ENCODE measurements at regions not wholly inside any gene's neighbourhood (a gene's known extent, or its start where the extent isn't known, plus 50 kb on each side); places are given as distances from the start of the nearest gene placed in this dataset.

DNA sequence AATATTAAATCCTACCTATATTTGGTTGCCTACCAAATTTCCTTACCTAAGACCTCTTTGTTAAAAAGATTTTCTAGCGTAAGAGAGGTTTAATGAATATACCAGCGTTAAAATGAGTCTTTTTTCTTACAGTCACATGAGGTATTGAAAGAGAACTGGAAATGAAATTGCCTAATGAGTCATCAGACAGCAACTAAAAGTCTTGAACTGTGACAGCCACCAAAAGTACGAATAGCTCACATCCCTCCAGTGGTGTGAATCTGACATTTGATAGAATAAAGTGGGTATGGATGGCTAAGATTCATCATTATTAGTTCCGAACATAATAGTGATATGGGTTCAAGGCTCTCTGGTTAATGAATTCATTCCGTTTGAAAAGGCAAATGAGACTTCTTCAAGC lies 1297.3 kb downstream of the AACS start:
- Histone ChIP-seq H3K4me3 (no peak overlapping the region), H3K27ac (no peak overlapping the region), H3K36me3 (no peaks in the 10 kb centered on the region), H3K9me3 (replicated peaks) (peaks cover under 1% of the 10 kb centered on the region; the same call in 1 of the 2 replicates), H3K27me3 (replicated peaks) (no peaks in the 10 kb centered on the region), H3K4me1 (replicated peaks) (no peaks in the 10 kb centered on the region)
- no peak for DNase-seq (ENCODE audit: low read depth in 1 of 2, low spot score in 2 of 2)

DNA sequence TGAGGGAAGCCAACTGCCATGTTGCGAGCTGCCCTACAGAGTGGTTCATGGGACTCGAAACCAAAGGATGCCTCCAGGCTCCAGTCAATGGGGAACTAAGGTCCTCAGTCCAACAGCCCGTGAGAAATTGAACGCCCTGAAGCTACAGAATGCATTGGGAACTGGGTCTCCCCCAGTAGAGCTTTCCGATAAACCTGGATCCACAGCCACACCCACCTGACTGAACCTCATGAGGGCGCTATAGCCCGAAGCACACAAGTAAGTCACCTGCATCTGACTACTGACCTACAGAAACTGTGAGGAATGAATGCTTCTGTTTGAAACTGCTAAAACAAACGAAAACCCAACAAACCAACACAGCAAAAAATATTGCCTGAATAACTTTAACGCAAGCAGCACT lies 1297.7 kb downstream of the AACS start:
- Histone ChIP-seq H3K27ac (no peak overlapping the region), H3K36me3 (no peaks in the 10 kb centered on the region), H3K27me3 (replicated peaks) (no peaks in the 10 kb centered on the region), H3K4me3 (no peak overlapping the region), H3K9me3 (replicated peaks) (peaks cover 5% of the 10 kb centered on the region; the same call in 1 of the 2 replicates), H3K4me1 (replicated peaks) (no peaks in the 10 kb centered on the region)
- DNase-seq (ENCODE audit: low read depth in 1 of 2, low spot score in 2 of 2) = no peak

DNA sequence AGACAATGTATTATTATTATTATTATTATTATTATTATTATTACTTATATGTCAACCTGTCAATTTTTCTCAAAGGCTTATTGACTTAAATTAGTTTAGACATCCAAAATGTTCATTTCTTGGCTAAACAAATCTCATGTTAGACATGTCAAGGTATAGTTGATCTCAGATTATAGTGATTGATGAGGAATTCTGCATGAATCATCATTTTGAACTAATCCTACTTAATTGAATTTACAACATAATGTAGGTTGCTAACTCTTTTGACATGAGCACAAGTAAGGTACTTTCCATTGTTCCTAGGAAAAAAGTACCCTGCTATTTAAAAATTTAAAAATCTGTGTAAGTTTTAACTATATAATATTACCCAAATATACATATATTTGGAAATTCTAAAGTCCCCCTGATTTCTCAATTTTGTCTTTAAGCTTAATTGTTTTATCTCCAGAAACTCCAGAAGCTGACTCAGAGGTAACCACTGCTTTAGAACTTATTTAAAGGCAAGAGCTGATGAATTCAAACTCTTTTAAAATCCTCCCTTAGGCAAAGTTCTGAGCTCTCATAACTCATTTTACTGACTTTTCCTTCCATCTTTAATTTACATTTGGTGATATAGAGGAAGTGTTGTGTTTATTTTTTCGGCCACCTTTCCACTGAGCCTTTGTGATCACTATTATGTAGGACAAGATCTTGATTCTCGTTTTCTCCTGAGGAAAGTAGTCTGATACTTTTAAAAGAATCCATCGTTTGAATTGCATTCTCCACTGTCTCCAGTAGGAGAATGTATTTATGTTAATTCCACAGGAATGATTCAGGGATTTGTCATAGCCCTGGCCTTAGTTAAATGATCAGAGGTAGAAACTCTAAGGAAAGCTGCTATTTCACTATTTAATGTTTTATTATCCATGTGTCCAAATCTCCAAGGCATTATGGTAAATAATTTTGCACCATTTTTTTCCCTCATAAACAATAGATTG lies 1304.5 kb downstream of the AACS start:
- Histone ChIP-seq H3K27ac (no peak overlapping the region), H3K4me1 (replicated peaks) (no peaks in the 10 kb centered on the region)
- DNase-seq (ENCODE audit: low read depth in 1 of 2, low spot score in 2 of 2) = no peak

DNA sequence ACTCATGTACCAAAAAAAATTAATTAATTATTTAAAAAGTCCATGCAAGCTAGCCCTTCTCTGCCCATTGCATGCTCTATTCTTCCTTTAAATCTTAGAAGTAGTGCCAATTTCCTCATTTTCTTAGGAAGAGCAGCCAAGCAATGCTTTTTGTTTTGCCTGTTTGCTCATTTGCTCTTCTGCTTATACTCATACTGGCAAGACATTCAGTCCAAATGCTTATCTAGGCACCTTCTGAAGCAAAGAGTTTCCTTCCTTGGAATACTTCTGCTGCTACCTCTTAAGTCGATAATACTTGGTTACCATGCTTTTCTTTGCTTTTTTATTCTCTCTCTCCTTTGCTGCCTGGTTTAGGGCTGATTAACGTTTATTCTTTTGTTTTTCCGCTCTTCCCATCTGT lies 1318.3 kb downstream of the AACS start:
- no peaks in the 10 kb centered on the region for H3K36me3 ChIP-seq
- DNase-seq (ENCODE audit: low read depth in 1 of 2, low spot score in 2 of 2) = no peak
- no peak overlapping the region for H3K27ac ChIP-seq
- H3K4me1 ChIP-seq (replicated peaks) = no peaks in the 10 kb centered on the region
- H3K4me3 ChIP-seq = no peak overlapping the region
- H3K27me3 ChIP-seq (replicated peaks) = no peaks in the 10 kb centered on the region
- H3K9me3 ChIP-seq (replicated peaks) = no peaks in the 10 kb centered on the region

More for the DNA sequence above, 1304.5 kb downstream of the AACS start:
- Histone ChIP-seq H3K4me3 (no peak overlapping the region), H3K27me3 (replicated peaks) (no peaks in the 10 kb centered on the region), H3K36me3 (no peaks in the 10 kb centered on the region), H3K9me3 (replicated peaks) (peaks cover 5% of the 10 kb centered on the region; the same call in 1 of the 2 replicates)

DNA sequence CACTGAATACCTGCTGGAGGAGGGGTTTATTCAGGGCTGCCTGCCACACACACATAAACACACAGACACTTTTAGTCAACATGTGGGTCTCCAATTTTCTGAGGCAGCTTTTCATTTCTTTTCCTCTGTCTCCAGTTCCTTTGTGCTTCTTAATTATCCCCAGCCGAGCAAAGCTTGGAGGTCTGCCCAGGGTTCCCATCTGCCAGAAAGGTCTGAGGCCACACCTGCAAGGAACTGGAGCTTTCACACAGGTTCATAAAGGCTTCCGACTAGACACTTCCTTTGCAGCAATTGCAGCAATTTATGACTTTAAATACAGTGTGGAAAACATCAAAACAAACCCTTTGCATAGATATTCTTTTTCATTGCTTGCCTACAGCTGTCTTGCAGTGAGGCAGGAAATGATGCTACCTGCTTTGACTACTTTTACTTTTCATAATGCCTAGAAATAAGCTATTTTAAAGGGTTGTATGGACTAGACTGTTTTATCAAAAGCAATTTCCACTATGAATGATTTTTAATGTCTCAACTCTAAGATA lies 1318.9 kb downstream of the AACS start:
- no peaks in the 10 kb centered on the region for H3K27me3 ChIP-seq (replicated peaks)
- H3K4me3 ChIP-seq = no peak overlapping the region
- DNase-seq (ENCODE audit: low read depth in 1 of 2, low spot score in 2 of 2) = no peak
- no peak overlapping the region for H3K27ac ChIP-seq
- no peaks in the 10 kb centered on the region for H3K9me3 ChIP-seq (replicated peaks)
- no peaks in the 10 kb centered on the region for H3K4me1 ChIP-seq (replicated peaks)
- no peaks in the 10 kb centered on the region for H3K36me3 ChIP-seq

DNA sequence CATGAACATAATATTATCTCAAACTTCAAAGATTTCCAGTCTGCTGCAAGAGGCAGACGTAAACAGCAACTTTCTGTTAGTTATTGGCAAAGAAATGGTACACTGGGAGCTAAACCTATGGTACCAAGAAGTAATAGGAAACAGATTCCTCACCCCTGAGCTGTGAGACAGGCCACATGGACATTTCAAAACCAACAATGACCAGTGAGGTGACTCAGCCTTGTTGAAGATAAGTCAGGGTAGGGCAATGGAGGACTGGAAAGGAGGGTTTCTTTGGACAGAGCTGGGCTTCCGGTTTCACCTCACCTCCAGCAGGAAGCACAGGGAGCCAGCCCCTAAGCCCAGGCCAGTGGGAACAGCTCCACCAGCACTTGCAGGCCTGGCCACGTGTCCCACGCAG lies 1320.5 kb downstream of the AACS start:
- Histone ChIP-seq H3K27ac (no peak overlapping the region), H3K9me3 (replicated peaks) (no peaks in the 10 kb centered on the region), H3K36me3 (no peaks in the 10 kb centered on the region), H3K4me1 (replicated peaks) (no peaks in the 10 kb centered on the region), H3K27me3 (replicated peaks) (no peaks in the 10 kb centered on the region), H3K4me3 (no peak overlapping the region)
- no peak for DNase-seq (ENCODE audit: low read depth in 1 of 2, low spot score in 2 of 2)

DNA sequence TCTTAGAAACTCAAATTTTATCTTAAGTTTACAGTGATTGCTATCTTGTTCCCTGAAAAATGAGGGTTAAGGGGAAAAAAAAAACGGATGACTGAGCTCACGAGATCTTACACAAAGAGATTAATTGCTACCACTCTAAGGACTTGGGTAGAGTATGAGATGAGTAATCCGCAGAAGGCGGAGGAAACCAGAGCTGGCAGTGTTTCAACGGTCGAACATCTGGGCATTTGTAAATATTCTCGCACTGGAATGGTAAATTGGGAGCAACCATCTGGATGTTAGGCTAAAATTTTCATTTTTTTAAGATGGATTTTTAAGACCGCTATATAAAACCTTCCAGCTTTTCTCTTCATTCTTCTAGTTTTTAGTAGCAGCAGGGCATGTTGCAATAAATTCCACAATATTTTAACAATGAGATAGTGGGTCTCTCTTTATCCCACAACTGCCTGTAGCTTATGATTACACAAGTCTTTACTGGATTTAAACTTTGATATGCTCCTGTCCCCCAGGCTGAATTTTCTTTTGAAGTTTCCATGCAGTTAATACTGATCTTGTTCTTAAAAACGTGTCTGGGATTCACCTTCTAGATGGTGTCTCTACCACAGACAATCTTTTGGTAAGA lies 1324.1 kb downstream of the AACS start:
- no peaks in the 10 kb centered on the region for H3K4me1 ChIP-seq (replicated peaks)
- no peak overlapping the region for H3K4me3 ChIP-seq
- no peak for DNase-seq (ENCODE audit: low read depth in 1 of 2, low spot score in 2 of 2)
- no peaks in the 10 kb centered on the region for H3K27me3 ChIP-seq (replicated peaks)
- H3K9me3 ChIP-seq (replicated peaks) = no peaks in the 10 kb centered on the region
- H3K36me3 ChIP-seq = no peaks in the 10 kb centered on the region
- no peak overlapping the region for H3K27ac ChIP-seq

DNA sequence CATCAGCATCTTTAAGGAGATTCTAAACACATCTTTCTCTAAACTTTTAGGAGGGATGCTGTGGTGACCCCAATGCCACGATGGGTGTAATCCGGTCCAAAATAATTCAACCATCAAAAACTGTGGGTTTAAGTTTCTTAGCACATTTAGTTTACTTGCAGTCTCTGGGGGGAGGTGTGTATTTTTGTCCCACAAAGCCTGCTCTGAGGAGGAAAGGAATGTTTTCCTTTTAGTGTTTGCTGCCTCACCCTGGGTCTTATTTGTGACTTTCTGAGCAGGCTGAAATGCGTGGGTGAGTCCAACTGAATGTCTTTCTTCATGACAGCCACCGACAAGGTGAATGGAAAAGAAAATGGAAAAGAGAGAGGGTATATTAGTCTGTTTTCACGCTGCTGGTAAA lies 1324.7 kb downstream of the AACS start:
- H3K4me1 ChIP-seq (replicated peaks) = no peaks in the 10 kb centered on the region
- no peaks in the 10 kb centered on the region for H3K27me3 ChIP-seq (replicated peaks)
- H3K9me3 ChIP-seq (replicated peaks) = no peaks in the 10 kb centered on the region
- H3K36me3 ChIP-seq = no peaks in the 10 kb centered on the region
- no peak for DNase-seq (ENCODE audit: low read depth in 1 of 2, low spot score in 2 of 2)
- no peak overlapping the region for H3K27ac ChIP-seq
- no peak overlapping the region for H3K4me3 ChIP-seq

DNA sequence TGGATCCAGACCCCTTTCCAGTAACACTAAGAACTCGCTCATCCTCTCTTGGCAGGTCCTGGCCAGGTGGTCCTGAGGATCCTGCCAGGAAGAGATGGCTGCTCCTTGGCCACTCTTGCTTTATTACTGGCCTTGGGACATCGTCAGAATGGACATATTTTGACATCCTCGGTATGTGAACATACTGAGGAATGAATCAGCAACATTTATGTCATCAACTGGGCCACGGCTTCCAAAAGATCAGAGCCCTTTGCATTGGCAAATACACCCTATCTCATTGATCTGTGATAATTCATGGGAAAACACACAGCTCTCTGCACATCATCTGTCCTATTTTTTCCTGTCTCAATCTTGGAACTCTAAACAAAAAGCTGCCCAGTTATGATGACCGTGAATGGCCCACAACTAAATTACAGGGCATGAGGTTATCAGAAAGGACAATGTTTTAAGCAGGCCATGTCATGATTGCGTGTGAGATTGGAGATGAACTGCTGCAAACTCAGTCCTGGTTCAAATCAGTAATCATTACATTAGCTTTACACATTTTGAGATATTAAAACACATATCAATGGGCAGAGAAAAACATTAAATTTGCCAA lies 1325.8 kb downstream of the AACS start:
- no peak for DNase-seq (ENCODE audit: low read depth in 1 of 2, low spot score in 2 of 2)
- no peak overlapping the region for H3K27ac ChIP-seq

DNA sequence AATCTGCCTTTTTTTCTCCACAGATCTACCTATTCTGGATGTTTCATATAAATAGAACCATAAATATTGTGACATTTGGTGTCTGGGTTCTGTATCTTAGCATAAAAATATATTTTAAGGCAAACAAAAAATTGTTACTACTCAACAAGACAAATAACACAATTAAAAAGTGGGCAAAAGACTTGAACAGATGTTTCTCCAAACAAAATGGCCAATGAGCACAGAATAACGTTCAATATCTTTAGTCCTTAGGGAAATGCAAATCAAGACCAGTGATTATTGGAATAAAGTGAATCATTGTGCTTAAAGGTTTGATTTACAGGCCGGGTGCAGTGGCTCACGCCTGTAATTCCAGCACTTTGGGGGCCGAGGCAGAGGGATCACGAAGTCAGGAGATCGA lies 1331.3 kb downstream of the AACS start:
- Histone ChIP-seq H3K27ac (no peak overlapping the region), H3K4me3 (no peak overlapping the region)
- DNase-seq (ENCODE audit: low read depth in 1 of 2, low spot score in 2 of 2) = no peak

More for the DNA sequence above, 1325.8 kb downstream of the AACS start:
- no peaks in the 10 kb centered on the region for H3K9me3 ChIP-seq (replicated peaks)
- no peaks in the 10 kb centered on the region for H3K36me3 ChIP-seq
- no peaks in the 10 kb centered on the region for H3K27me3 ChIP-seq (replicated peaks)
- no peak overlapping the region for H3K4me3 ChIP-seq
- no peaks in the 10 kb centered on the region for H3K4me1 ChIP-seq (replicated peaks)

DNA sequence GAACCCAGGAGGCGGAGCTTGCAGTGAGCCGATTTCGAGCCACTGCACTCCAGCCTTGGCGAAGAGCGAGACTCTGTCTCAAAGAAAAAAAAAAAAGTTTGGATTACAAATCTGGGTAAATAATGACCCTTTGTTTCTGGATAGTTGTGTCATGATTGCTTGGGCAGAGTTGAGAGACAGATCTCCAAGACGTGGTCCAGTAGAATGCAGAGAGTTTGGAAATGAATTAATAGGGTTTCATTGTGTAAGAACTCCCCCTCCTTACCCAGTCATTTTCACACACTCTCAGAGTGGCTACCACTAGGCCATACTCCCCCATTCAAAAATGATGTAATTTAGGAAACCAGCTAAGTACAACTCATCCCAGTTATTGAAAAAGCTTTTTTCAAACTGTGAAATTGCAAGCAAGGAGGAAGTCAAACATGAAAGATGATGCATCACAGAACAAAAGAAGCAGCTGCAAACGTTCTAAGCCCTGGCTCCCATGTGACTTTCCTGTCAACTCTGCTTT lies 1331.9 kb downstream of the AACS start:
- Histone ChIP-seq H3K27me3 (replicated peaks) (no peaks in the 10 kb centered on the region), H3K9me3 (replicated peaks) (no peaks in the 10 kb centered on the region), H3K36me3 (no peaks in the 10 kb centered on the region), H3K4me1 (replicated peaks) (no peaks in the 10 kb centered on the region), H3K4me3 (no peak overlapping the region), H3K27ac (no peak overlapping the region)
- no peak for DNase-seq (ENCODE audit: low read depth in 1 of 2, low spot score in 2 of 2)

More for the DNA sequence above, 1331.3 kb downstream of the AACS start:
- H3K4me1 ChIP-seq (replicated peaks) = no peaks in the 10 kb centered on the region
- H3K9me3 ChIP-seq (replicated peaks) = no peaks in the 10 kb centered on the region
- no peaks in the 10 kb centered on the region for H3K27me3 ChIP-seq (replicated peaks)
- H3K36me3 ChIP-seq = no peaks in the 10 kb centered on the region

DNA sequence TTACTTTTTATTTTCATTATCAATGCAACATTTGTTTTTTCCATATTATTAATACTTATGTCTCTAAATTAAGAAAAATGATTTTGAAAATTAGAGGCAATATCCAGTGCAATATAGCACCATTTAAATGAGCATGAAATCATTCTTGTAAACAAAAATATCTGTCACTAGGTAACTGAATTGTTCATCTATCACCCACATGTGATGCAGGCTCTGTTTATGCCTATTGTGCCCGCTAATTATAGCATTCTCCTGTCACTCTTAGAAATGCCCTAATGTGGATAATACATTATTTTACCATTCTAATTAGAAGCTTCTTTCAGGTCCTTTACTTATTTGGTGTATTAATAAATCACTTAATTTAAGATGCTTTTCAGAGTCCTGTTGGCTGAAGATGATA lies 1332.4 kb downstream of the AACS start:
- Histone ChIP-seq H3K27ac (no peak overlapping the region), H3K9me3 (replicated peaks) (no peaks in the 10 kb centered on the region), H3K4me3 (no peak overlapping the region), H3K4me1 (replicated peaks) (no peaks in the 10 kb centered on the region), H3K36me3 (no peaks in the 10 kb centered on the region), H3K27me3 (replicated peaks) (no peaks in the 10 kb centered on the region)
- no peak for DNase-seq (ENCODE audit: low read depth in 1 of 2, low spot score in 2 of 2)

DNA sequence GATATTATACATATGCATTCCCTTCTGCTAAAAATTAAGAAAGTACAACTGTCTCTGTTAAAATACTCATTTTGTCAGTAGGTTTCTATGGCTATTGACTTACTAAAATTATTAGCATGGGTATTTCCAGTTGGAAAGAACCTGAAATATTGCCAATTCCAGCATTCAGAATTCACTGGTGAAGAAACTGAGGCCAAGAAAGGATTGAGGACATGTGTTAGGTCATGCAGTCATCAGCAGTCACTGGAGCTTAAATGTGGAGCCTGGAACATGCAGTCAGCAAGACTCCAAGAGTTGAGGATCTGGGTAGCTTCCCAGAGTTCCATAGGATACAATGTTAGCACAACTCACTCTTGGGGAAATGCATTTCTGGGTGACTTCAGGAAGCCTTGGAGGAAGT lies 1335.6 kb downstream of the AACS start:
- DNase-seq (ENCODE audit: low read depth in 1 of 2, low spot score in 2 of 2) = no peak
- Histone ChIP-seq H3K4me1 (replicated peaks) (no peaks in the 10 kb centered on the region), H3K27ac (no peak overlapping the region), H3K9me3 (replicated peaks) (no peaks in the 10 kb centered on the region), H3K4me3 (no peak overlapping the region), H3K36me3 (no peaks in the 10 kb centered on the region), H3K27me3 (replicated peaks) (no peaks in the 10 kb centered on the region)
